Effector CD4-positive, alpha-beta T cell (primary cell): ENCODE measurements at regions not wholly inside any gene's neighbourhood (a gene's known extent, or its start where the extent isn't known, plus 50 kb on each side); places are given as distances from the start of the nearest gene placed in this dataset.

Experiments
- DNase-seq: peaks from one replicate; pipeline ENCODE4 v3.0.0-alpha.2; 2020

DNA sequence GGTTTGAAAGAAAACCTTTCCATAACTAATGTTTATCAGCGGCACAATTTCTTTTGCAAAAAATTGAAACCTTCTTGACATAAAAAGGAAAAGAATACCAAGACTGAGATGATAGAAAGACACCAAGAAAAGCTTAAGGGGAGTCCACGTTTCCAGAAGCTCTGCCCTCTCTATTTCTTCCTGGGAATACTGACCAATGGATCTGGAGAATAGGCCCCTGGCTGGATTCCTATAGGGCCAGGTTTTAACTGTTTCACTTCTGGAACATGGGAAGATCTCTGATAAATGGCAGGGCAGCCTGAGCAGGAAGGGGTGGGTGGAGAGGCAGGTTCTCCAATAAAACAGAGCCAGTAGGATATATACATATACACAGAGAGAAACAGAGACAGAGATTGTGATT, 413.4 kb upstream of the JARID2 start:
- DNase-seq = no peak

DNA sequence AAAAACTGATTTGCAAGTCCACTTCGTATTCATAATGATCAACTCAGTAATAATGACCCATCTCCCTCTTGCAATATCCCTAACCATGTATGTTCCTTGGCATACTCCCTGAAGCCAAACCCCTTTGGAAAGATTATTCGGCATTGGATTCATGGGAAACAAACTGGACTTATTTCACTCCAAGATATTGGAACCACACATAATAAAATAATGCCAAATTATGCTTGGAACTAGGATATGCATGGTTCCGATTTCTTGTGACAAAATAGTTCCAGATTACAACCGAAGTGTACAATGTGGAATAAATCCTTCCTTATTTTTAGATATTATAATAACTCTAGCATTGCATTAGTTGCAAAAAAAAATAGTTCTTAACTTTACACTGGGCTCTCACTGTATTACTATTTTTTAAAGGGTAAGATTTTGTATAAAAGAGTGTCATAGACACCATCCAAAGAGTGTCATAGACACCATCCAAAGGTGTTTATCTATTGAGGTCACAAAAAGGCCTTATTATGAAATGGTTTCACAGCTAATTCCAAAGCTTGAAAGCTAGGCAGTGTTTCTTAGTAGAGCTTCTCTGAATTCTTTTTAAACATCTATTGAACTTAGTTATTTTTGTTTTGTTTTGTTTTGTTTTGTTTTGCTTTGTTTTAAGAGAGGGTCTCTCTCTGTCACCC, 410.9 kb upstream of the JARID2 start:
- no peak for DNase-seq

- no peak for DNase-seq
These were observed 408.4 kb upstream of the JARID2 start for GRCh38 chr6:14837435-14837834.

GRCh38 chr6:14838133-14838583, 407.7 kb upstream of the JARID2 start:
- no peak for DNase-seq

DNA sequence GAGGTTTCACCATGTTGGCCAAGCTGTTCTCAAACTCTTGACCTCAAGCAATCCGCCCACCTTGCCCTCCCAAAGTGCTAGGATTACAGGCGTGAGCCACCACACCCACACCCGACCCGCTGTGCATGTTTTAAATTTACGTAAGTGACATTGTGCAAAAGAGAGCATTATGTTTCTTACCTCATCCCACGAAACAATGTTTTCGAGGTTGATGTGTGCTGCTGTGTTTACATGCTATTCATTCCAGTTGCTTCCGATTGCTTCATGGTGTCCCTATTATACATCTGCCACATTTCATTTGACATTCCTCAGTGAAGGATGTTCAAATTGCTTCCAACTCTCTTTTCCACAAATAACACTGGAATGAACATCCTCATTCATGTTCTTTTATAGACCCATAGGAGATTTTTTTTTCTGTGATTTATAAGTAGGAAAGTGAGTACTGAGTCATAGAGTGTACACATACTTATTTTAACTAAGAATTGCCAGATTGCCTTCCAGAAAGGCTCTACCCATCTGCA, 403.9 kb upstream of the JARID2 start:
- DNase-seq = no peak

- no peak for DNase-seq
These were observed 401.5 kb upstream of the JARID2 start for GRCh38 chr6:14844411-14844810.

- DNase-seq = no peak
These were observed 397.9 kb upstream of the JARID2 start for GRCh38 chr6:14848019-14848418.

DNA sequence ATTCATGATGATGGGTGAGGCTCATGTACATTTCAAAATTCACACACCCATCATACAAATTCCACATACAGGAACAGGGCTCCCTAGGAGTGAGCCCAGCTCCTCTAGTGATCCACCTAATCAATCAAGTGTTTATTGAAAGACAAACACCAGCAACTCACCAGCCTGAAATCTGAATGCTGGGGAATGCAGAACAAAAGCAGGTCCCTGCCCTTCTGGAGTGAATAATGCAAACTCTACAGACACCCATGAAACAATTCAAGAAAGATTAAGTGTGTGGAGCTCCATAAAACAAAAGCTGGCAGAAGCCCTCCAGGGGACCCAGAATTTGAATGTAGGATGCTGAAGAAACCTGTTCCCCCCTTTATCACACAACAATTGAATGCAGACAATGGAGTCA, 396.7 kb upstream of the JARID2 start:
- no peak for DNase-seq

GRCh38 chr6:14851281-14851680, 394.6 kb upstream of the JARID2 start:
- no peak for DNase-seq

DNA sequence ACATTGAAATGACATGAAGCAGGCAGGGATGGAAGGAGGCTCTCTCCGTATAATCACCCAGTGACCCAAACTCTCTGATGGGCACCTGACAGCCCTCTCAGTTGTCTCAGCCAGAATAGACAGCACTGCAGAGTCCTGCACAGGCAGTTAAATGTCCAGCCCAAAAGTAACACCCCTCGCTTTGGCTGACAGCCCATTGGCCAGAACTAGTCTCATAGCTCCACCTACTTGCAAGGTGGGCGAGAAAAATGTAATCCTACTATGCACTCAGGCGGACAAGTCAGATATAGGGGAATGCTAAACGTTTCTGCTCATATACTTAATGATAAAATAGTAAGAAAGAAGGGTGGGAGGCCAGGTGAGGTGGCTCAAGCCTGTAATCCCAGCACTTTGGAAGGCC, 393.5 kb upstream of the JARID2 start:
- DNase-seq = no peak

GRCh38 chr6:14856177-14856576, 389.7 kb upstream of the JARID2 start:
- DNase-seq = no peak

GRCh38 chr6:14857001-14857400, 388.9 kb upstream of the JARID2 start:
- DNase-seq = no peak

GRCh38 chr6:14857501-14857900, 388.4 kb upstream of the JARID2 start:
- DNase-seq = peak; percentile 51

- no peak for DNase-seq
These were observed 387.1 kb upstream of the JARID2 start for GRCh38 chr6:14858808-14859207.

DNA sequence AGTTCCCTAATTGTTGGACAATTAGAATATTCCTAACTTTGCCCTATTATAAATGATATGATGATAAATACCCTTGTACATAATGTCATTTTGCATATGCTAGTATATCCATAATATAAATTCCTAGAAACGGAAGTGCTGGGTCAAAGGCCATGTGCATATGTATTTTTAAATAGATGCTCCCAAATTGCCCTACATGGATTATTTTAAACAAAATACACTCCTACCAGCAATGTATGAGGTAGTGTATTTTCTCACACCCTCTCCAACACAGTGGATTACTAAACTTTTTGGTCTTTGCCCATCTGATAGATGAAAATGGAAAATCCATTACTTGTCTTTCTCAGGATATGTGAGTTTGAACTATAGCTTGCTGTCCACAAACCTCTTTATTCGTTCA, 385.1 kb upstream of the JARID2 start:
- no peak for DNase-seq

DNA sequence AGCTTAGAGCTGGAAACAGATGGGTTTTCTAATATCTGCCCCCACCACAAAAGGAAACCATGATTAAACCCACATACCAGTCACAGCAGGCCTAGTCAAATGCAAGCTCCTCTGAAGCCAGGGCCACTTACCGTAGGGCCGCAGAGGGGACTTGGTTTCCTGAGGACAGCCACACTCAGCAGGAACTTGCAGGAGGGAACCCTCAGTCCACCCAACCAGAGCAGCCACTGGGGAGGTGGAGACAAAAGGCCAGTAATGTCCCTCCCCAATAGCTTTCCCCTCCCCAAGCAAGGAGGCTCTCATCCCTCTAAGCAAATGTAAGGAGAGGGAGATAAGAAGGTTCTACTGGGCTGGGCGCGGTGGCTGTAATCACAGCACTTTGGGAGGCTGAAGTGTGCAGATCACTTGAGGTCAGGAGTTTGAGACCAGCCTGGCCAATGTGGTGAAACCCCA, 384.4 kb upstream of the JARID2 start:
- no peak for DNase-seq

GRCh38 chr6:14862845-14863244, 383.0 kb upstream of the JARID2 start:
- no peak for DNase-seq

GRCh38 chr6:14863902-14864850, 381.7 kb upstream of the JARID2 start:
- no peak for DNase-seq

GRCh38 chr6:14865531-14866100, 380.3 kb upstream of the JARID2 start:
- DNase-seq = no peak

- DNase-seq = no peak
These were observed 378.1 kb upstream of the JARID2 start for GRCh38 chr6:14867802-14868201.

DNA sequence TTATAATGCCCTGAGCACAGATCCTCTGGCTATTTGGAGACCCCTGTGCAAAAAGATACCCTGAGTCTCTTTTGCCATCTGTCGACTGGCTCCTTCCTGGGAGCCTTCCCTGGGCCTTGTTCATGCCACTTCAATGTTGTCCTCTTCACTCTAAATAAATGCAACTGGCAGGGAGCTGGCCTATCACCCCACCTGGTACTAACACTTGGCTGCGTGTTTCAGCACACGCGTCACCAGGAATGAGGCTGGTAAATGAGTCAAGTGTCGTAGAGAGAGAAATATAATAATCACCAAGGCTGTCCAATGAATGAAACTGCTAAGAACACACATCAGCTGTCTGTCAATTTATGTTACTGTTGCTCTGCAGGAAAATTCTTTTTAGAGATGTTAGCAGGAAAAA, 374.6 kb upstream of the JARID2 start:
- DNase-seq = no peak

GRCh38 chr6:14873101-14873500, 372.8 kb upstream of the JARID2 start:
- DNase-seq = no peak

DNA sequence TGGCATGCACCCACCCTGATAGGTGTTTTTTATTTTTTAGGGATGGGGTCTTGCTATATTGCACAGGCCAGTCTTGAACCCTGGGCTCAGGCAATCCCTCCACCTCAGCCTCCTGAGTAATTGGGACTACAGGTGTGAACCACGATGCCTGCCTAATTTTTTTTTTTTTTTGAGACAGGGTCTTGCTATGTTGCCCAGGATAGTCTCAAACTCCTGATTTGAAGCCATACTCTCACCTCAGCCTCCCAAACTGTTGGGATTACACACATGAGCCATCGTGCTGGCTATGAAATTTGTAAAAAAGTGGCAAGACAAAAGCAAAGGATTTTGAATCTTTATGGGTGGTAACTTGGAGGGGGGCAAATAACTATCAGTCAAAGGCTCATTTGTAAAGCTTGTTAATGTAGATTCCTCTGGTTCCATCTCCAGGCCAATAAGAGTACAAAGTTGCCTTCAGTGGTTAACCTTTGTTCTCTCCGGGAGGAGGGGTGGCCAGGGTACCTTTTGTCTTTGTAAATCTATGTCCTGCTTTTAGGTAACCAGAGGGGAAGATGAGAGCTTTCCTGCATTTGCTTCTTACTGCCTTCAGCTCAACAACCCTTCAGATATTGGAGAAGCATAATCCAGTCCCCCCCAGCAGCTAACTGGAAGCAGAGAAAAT, 372.0 kb upstream of the JARID2 start:
- DNase-seq = no peak
